WI38 (cell line): ENCODE measurements at regions not wholly inside any gene's neighbourhood (a gene's known extent, or its start where the extent isn't known, plus 50 kb on each side); places are given as distances from the start of the nearest gene placed in this dataset.

Experiments
- H3K4me3 ChIP-seq: 2 replicates; pipeline ENCODE4 v1.5.1; 2011; ENCODE audit warnings: low read depth, mild to moderate bottlenecking, control low read depth, low read length
- TF ChIP-seq, protein P1 (sequence below): IDR thresholded peaks from 2 replicates; pipeline ENCODE4 v1.5.1; 2012; ENCODE audit warnings: low read depth, mild to moderate bottlenecking, control low read depth, low read length

DNA sequence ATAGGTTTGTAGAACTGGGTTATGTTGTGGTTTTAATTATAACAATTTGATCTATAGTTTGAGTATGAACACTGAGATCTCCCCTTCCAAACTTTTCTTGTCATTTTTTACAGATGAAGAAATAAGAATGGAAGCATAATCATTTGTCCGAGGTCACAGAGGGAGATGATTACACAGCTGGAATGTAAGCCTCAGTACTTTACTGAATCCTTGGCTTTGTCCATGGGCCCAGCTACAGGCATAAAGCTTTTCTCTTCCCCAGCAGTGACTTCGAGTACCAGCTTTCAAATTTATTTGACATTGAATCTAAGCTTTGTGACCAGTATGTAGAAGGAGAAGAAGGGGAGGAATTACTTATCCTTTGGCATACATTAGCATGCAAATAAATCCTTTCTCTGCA lies 80.9 kb upstream of the DCBLD2 start:
- TF ChIP-seq, protein P1, sequence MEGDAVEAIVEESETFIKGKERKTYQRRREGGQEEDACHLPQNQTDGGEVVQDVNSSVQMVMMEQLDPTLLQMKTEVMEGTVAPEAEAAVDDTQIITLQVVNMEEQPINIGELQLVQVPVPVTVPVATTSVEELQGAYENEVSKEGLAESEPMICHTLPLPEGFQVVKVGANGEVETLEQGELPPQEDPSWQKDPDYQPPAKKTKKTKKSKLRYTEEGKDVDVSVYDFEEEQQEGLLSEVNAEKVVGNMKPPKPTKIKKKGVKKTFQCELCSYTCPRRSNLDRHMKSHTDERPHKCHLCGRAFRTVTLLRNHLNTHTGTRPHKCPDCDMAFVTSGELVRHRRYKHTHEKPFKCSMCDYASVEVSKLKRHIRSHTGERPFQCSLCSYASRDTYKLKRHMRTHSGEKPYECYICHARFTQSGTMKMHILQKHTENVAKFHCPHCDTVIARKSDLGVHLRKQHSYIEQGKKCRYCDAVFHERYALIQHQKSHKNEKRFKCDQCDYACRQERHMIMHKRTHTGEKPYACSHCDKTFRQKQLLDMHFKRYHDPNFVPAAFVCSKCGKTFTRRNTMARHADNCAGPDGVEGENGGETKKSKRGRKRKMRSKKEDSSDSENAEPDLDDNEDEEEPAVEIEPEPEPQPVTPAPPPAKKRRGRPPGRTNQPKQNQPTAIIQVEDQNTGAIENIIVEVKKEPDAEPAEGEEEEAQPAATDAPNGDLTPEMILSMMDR: no peak
- H3K4me3 ChIP-seq: no peak overlapping the region

DNA sequence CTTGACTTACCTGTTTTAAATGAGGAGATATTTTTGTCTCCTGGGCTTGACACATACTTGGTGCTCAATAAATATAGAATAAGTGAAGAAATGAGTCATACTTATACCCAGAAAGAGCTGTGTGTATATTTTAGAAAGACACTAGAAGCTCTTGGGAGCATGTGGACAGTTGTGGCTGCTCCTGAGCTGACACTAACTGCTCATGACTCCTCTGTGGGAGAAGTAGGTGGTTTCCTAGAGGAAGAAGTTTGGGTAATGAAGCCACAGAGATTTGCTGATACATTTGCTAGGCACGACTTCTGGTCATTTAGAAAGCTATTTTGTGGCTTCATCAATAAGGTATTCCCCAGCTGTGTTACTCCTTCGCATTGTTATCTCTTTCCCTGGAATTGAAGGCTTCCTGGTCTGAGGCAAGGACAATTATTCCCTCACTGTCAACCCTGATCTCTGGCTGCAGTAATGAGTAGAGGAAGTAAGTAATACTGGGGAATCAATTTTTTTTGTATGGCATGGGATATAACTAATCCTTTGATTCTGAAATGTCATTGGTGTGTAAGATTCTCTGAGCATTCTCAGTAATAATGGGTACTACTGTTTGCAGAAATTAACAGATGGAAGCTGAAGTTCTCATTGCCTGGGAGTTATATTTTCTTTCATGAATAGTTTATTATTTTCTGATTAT lies 79.6 kb upstream of the DCBLD2 start:
- no peak overlapping the region for H3K4me3 ChIP-seq
- TF ChIP-seq, protein P1: no peak

DNA sequence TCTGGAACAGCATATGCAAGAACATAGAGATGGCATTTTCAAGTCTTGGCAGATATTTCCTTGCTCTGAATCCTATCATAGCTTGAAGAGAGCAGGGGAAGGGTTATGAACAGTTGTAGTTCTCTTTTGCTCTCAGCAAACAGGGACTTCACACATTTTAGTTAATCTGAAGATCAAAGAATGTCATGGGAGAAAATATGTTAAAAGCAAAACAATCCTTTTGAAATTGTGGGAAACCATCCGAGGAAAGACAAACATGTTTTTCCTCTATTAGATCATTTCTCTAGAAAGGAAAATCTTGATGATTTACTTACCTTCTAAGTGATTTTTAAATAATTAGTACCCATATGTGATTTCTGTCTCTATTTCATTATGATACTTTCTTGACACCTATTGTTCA lies 77.8 kb upstream of the DCBLD2 start:
- H3K4me3 ChIP-seq: no peak overlapping the region

DNA sequence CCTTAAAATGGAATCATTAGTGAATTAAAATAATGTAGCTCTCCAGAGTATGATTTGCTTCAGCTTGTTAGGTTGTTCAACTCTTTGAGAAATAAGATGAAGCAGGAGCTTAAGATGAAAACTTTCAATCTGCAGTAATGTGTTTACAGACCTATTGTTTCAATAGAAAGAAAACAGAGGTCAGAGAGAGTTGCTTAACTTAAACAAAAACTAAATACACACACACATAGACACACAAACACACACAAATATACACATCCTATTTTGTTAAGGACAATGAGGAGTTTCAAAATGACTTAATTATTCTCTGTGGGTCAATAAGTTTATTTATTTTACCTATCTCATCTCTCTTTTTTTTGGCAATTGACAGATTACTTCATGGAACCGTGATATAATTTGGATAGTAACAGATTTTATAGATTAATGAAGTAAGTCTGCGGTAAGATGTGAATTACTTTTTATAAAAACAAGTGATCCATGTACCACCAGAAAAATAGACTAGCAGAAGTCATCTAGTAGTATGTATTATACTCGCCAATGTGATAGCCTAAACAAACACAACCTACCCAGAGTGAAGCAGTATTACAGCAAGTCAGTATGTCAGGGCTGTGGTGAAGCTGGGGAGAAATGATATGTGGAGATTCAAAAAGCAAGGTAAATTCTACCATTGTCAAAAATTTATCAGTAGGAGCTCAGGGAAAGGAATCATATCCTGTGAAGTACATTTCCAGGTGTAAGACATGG lies 76.7 kb upstream of the DCBLD2 start:
- no peak overlapping the region for H3K4me3 ChIP-seq
- TF ChIP-seq, protein P1: no peak

More for the DNA sequence above, 77.8 kb upstream of the DCBLD2 start:
- TF ChIP-seq, protein P1: no peak

DNA sequence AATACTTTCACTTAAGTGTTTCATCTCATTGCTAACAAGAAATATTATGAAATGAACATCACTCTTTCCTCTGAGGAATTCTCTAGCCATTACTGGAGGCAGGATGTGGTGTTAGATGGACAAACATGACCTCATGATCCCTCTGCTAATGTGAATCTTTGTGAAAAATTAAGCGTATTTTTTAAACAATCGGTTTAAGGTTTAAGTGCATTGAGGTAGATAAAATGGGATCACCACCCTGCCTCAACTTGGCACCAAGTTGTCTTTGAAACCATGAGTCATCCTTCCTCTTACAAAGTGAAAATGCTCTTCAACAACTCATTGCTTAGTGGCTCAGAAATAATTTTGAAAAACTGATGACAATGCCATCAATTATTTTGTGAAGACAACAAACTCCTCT lies 76.0 kb upstream of the DCBLD2 start:
- TF ChIP-seq, protein P1: no peak
- H3K4me3 ChIP-seq: no peak overlapping the region

DNA sequence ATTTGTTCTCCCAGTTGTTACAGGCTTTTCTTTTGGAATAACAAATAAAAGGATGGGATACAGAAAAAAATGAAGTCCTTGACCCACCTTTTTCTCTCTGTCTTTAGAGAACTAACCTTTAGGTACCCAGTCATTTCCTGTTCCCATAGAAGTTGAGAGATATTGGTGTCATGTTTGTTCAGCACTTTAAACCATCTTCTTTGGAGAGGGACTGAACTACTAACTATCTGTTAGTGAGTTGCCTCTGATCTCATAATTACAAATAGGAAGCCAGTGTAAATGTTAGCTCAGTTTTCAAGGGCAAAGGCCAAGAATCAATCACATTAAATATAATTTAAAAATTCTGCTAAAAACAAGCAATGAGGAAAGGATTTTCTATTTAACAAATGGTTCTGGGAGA lies 72.9 kb upstream of the DCBLD2 start:
- H3K4me3 ChIP-seq: no peak overlapping the region
- TF ChIP-seq, protein P1: no peak

DNA sequence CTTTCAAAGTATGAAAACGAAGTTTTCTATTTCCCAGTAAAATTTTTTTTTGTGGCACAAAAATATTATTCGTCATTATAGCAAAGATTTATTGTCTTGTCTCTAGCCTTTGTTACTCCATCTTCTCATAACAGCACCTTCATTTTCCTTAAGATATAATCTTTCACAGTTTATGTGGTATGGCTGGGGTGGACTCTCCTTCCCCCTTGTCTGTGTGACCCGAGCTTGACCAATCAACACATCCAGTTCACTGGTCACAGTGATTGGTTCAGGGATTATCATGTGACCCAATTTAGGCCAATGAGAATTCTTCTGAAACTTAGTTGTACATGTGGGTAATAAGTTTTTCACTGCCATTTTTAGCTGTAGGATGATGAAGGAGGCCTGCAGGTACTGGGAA lies 71.2 kb upstream of the DCBLD2 start:
- no peak overlapping the region for H3K4me3 ChIP-seq
- TF ChIP-seq, protein P1: no peak
